OCI-LY1 (cell line): ENCODE measurements at regions not wholly inside any gene's neighbourhood (a gene's known extent, or its start where the extent isn't known, plus 50 kb on each side); places are given as distances from the start of the nearest gene placed in this dataset.

Source experiments
- H2AFZ ChIP-seq: fragments of 200-600 bp; sonication (generic), shearing (Covaris generic); 2 replicates; pipeline ENCODE4 v1.6.0; 2014; ENCODE audit warnings: antibody characterized with exemption, mild to moderate bottlenecking, low read length
- H3F3A ChIP-seq: fragments of 200-600 bp; sonication (generic), shearing (Covaris generic); 2 replicates; pipeline ENCODE4 v1.6.0; 2014; ENCODE audit warnings: mild to moderate bottlenecking, antibody characterized with exemption, low read length, moderate library complexity; ENCODE audit not compliant: insufficient read depth
- H3K27ac ChIP-seq: fragments of 200-600 bp; sonication (generic); 2 replicates; pipeline ENCODE4 v1.5.1; 2014; ENCODE audit warnings: low read length, mixed run types, mild to moderate bottlenecking, low read depth; ENCODE audit not compliant: poor library complexity, severe bottlenecking
- H3K27me3 ChIP-seq: fragments of 200-600 bp; sonication (generic); 2 replicates; pipeline ENCODE4 v1.6.0; 2014; ENCODE audit warnings: antibody characterized with exemption, mild to moderate bottlenecking, low read length, moderate library complexity; ENCODE audit not compliant: insufficient read depth
- H3K36me3 ChIP-seq: fragments of 200-600 bp; sonication (generic); 2 replicates; pipeline ENCODE4 v1.6.1; 2014; ENCODE audit warnings: mild to moderate bottlenecking, antibody characterized with exemption, low read length, moderate library complexity, mixed read lengths; ENCODE audit not compliant: insufficient read depth
- H3K4me1 ChIP-seq: fragments of 200-600 bp; sonication (generic); 2 replicates; pipeline ENCODE4 v1.5.1; 2014; ENCODE audit warnings: mild to moderate bottlenecking, low read length, moderate library complexity; ENCODE audit not compliant: insufficient read depth, severe bottlenecking
- H3K4me2 ChIP-seq: fragments of 200-600 bp; sonication (generic), shearing (Covaris generic); 2 replicates; pipeline ENCODE4 v1.6.1; 2014; ENCODE audit warnings: low read length
- H3K4me3 ChIP-seq: fragments of 200-600 bp; sonication (generic); 2 replicates; pipeline ENCODE4 v1.5.1; 2014; ENCODE audit warnings: low read length, low read depth, mild to moderate bottlenecking, mixed read lengths; ENCODE audit not compliant: poor library complexity, severe bottlenecking
- H3K79me2 ChIP-seq: fragments of 200-600 bp; shearing (Covaris generic); 2 replicates; pipeline ENCODE4 v1.6.1; 2016; ENCODE audit warnings: mixed run types, low read length, mixed read lengths; ENCODE audit not compliant: insufficient read depth
- H3K9ac ChIP-seq: fragments of 200-600 bp; sonication (generic), shearing (Covaris generic); 2 replicates; pipeline ENCODE4 v1.6.1; 2014; ENCODE audit warnings: mild to moderate bottlenecking, low read length, mixed read lengths
- H3K9me2 ChIP-seq: fragments of 200-600 bp; sonication (generic), shearing (Covaris generic); 2 replicates; pipeline ENCODE4 v1.6.1; 2014; ENCODE audit warnings: low read depth, mild to moderate bottlenecking, low read length, mixed read lengths
- H3K9me3 ChIP-seq: fragments of 200-600 bp; shearing (Covaris generic); 2 replicates; pipeline ENCODE4 v1.6.1; 2014; ENCODE audit warnings: low read length, mixed read lengths
- H4K20me1 ChIP-seq: fragments of 200-600 bp; sonication (generic), shearing (Covaris generic); 2 replicates; pipeline ENCODE4 v1.6.0; 2016; ENCODE audit warnings: mild to moderate bottlenecking, low read length; ENCODE audit not compliant: insufficient read depth
- CTCF ChIP-seq: fragments of 200-600 bp; sonication (generic), shearing (Covaris generic); IDR thresholded peaks from 2 replicates; pipeline ENCODE4 v1.5.1; 2017; ENCODE audit warnings: mild to moderate bottlenecking, antibody characterized with exemption, low read length, moderate library complexity, mixed read lengths
- EZH2 ChIP-seq: fragments of 200-600 bp; sonication (generic), shearing (Covaris generic); IDR thresholded peaks from 2 replicates; pipeline ENCODE4 v1.8.0; 2017; ENCODE audit warnings: borderline replicate concordance, mixed run types, mild to moderate bottlenecking, antibody characterized with exemption, low read length, moderate library complexity, mixed read lengths

- Histone ChIP-seq H3K27ac (no peak overlapping the region), H4K20me1 (no peaks in the 10 kb centered on the region), H2AFZ (no peak overlapping the region), H3K4me2 (no peak overlapping the region), H3K9ac (no peak overlapping the region), H3K27me3 (no peaks in the 10 kb centered on the region), H3K36me3 (no peaks in the 10 kb centered on the region), H3K4me1 (no peaks in the 10 kb centered on the region), H3K9me3 (no peaks in the 10 kb centered on the region), H3K79me2 (no peaks in the 10 kb centered on the region), H3K4me3 (no peak overlapping the region), H3F3A (no peaks in the 10 kb centered on the region), H3K9me2 (no peaks in the 10 kb centered on the region)
- no peak for TF ChIP-seq EZH2
- TF ChIP-seq CTCF: no peak
Measured at GRCh38 chr4:41369680-41370079, 113.0 kb downstream of the UCHL1 start.

GRCh38 chr4:41373221-41373620 is 116.5 kb downstream of the UCHL1 start:
- Histone ChIP-seq H3K4me1 (no peaks in the 10 kb centered on the region), H3K36me3 (no peaks in the 10 kb centered on the region), H4K20me1 (no peaks in the 10 kb centered on the region), H3F3A (no peaks in the 10 kb centered on the region), H3K4me3 (no peak overlapping the region), H3K9me2 (no peaks in the 10 kb centered on the region), H3K27me3 (no peaks in the 10 kb centered on the region), H3K9ac (no peak overlapping the region), H3K9me3 (no peaks in the 10 kb centered on the region), H3K79me2 (no peaks in the 10 kb centered on the region), H2AFZ (no peak overlapping the region), H3K4me2 (no peak overlapping the region), H3K27ac (no peak overlapping the region)
- TF ChIP-seq CTCF (no peak), EZH2 (no peak)

GRCh38 chr4:41374490-41374889 is 117.8 kb downstream of the UCHL1 start:
- Histone ChIP-seq H4K20me1 (no peaks in the 10 kb centered on the region), H3K36me3 (no peaks in the 10 kb centered on the region), H3F3A (no peaks in the 10 kb centered on the region), H3K4me3 (no peak overlapping the region), H3K79me2 (no peaks in the 10 kb centered on the region), H3K9ac (no peak overlapping the region), H3K4me2 (no peak overlapping the region), H3K27ac (no peak overlapping the region), H2AFZ (no peak overlapping the region), H3K9me3 (no peaks in the 10 kb centered on the region), H3K27me3 (no peaks in the 10 kb centered on the region), H3K9me2 (no peaks in the 10 kb centered on the region), H3K4me1 (no peaks in the 10 kb centered on the region)
- no peak for TF ChIP-seq CTCF
- TF ChIP-seq EZH2: no peak
